Right ventricle myocardium inferior (tissue), 1 donor: ENCODE measurements at regions not wholly inside any gene's neighbourhood (a gene's known extent, or its start where the extent isn't known, plus 50 kb on each side); places are given as distances from the start of the nearest gene placed in this dataset.
"Not testable (repeated sequence)": the region's sequence is repeated elsewhere in the genome, so short reads cannot be mapped to it uniquely, and the experiment has no call there.

ENCODE experiments used
- ATAC-seq: fragments of 200-7000 bp; cut with Tn5 transposase; one replicate; pipeline ENCODE4 v1.9.1; 2020; ENCODE audit warnings: mild to moderate bottlenecking, moderate library complexity
- DNase-seq: peaks from one replicate; pipeline ENCODE4 v3.0.0; 2021; ENCODE audit errors: missing footprints
- intact Hi-C: fragments of 100-400 bp; cut with DNase I; formaldehyde crosslinking; loops from one replicate; pipeline ENCODE4 v1.11.0; 2022
- donor health status: DM: no; HTN: yes; CAD: no; lungs with severe emphysema.

GRCh38 chr6:71048320-71049164 is 91.7 kb upstream of the B3GAT2 start:
- intact Hi-C loops, result no loop called here
- DNase-seq, result no peak
- no peak for ATAC-seq

- intact Hi-C loops, result no loop called here
- no peak for ATAC-seq
- no peak for DNase-seq
These were observed 92.4 kb upstream of the B3GAT2 start for GRCh38 chr6:71049198-71049770.

- ATAC-seq, result no peak
- intact Hi-C loops, result no loop called here
- no peak for DNase-seq
These were observed 96.6 kb upstream of the B3GAT2 start for GRCh38 chr6:71053475-71053874.

GRCh38 chr6:71056656-71057055 is 99.8 kb upstream of the B3GAT2 start:
- intact Hi-C loops, result no loop called here
- ATAC-seq (no peak), DNase-seq (no peak)

GRCh38 chr6:71066153-71066552 is 109.3 kb upstream of the B3GAT2 start:
- DNase-seq (no peak), ATAC-seq (no peak)
- intact Hi-C loops, result no loop called here

GRCh38 chr6:71067816-71068215 is 111.0 kb upstream of the B3GAT2 start:
- intact Hi-C loops, result no loop called here
- DNase-seq (no peak), ATAC-seq (no peak)

GRCh38 chr6:71072508-71072907 is 115.6 kb upstream of the B3GAT2 start:
- no peak for DNase-seq
- ATAC-seq, result peak; percentile 59
- intact Hi-C loops, result no loop called here

- ATAC-seq (no peak), DNase-seq (no peak)
- intact Hi-C loops, result no loop called here
These were observed 120.8 kb upstream of the B3GAT2 start for GRCh38 chr6:71077655-71078054.

GRCh38 chr6:71079677-71080076 is 122.8 kb upstream of the B3GAT2 start:
- intact Hi-C loops, result no loop called here
- DNase-seq (no peak), ATAC-seq (no peak)

- DNase-seq (no peak), ATAC-seq (no peak)
- intact Hi-C loops, result no loop called here
These were observed 123.3 kb upstream of the B3GAT2 start for GRCh38 chr6:71080133-71080532.

- intact Hi-C loops, result no loop called here
- ATAC-seq, result peak; percentile 57
- DNase-seq, result no peak
These were observed 124.0 kb upstream of the B3GAT2 start for GRCh38 chr6:71080826-71081225.

- intact Hi-C loops, result no loop called here
- ATAC-seq (no peak), DNase-seq (no peak)
These were observed 125.3 kb upstream of the B3GAT2 start for GRCh38 chr6:71082033-71082650.

- ATAC-seq, result no peak
- intact Hi-C loops, result no loop called here
- DNase-seq, result no peak
These were observed 126.5 kb upstream of the B3GAT2 start for GRCh38 chr6:71083308-71083820.

GRCh38 chr6:71088166-71088565 is 131.3 kb upstream of the B3GAT2 start:
- DNase-seq (no peak), ATAC-seq (no peak)
- intact Hi-C loops, result no loop called here

GRCh38 chr6:71090217-71090616 is 133.4 kb upstream of the B3GAT2 start:
- intact Hi-C loops, result no loop called here
- ATAC-seq, result no peak
- DNase-seq, result no peak

- DNase-seq (no peak), ATAC-seq (no peak)
- intact Hi-C loops, result no loop called here
These were observed 134.3 kb upstream of the B3GAT2 start for GRCh38 chr6:71091167-71091566.

GRCh38 chr6:71091956-71092355 is 135.1 kb upstream of the B3GAT2 start:
- ATAC-seq (no peak), DNase-seq (no peak)

GRCh38 chr6:71097264-71097663 is 140.4 kb upstream of the B3GAT2 start:
- DNase-seq, ATAC-seq, intact Hi-C loops: not testable (repeated sequence)

More at GRCh38 chr6:71091956-71092355, 135.1 kb upstream of the B3GAT2 start:
- intact Hi-C loops, result no loop called here

GRCh38 chr6:71099649-71100048 is 142.8 kb upstream of the B3GAT2 start:
- ATAC-seq (no peak), DNase-seq (no peak)
- intact Hi-C loops, result no loop called here

GRCh38 chr6:71103130-71103529 is 146.3 kb upstream of the B3GAT2 start:
- DNase-seq, result no peak
- ATAC-seq, result no peak
- intact Hi-C loops, result no loop called here
